DMS153 treated with DMSO at 0.1 percent for 48 hours (cell line): ENCODE measurements at regions not wholly inside any gene's neighbourhood (a gene's known extent, or its start where the extent isn't known, plus 50 kb on each side); places are given as distances from the start of the nearest gene placed in this dataset.

Source experiments
- DNase-seq: peaks from one replicate; lab custom pipeline; 2025; ENCODE audit not compliant: unreplicated experiment; lab: John Stamatoyannopoulos, UW

GRCh38 chr1:223445402-223445801 lies 52.2 kb downstream of the CCDC185 start:
- no peak for DNase-seq

GRCh38 chr1:223453902-223454301 lies 60.7 kb downstream of the CCDC185 start:
- no peak for DNase-seq

- no peak for DNase-seq
These were observed 61.7 kb downstream of the CCDC185 start for GRCh38 chr1:223454959-223455358.

- DNase-seq, result no peak
These were observed 62.3 kb downstream of the CCDC185 start for GRCh38 chr1:223455470-223455869.

- no peak for DNase-seq
These were observed 63.5 kb downstream of the CCDC185 start for GRCh38 chr1:223456747-223457146.

GRCh38 chr1:223460566-223461189 lies 67.5 kb downstream of the CCDC185 start:
- no peak for DNase-seq

GRCh38 chr1:223462047-223462630 lies 68.9 kb downstream of the CCDC185 start:
- DNase-seq, result no peak

- DNase-seq, result no peak
These were observed 69.7 kb downstream of the CCDC185 start for GRCh38 chr1:223462866-223463404.

GRCh38 chr1:223466151-223466550 lies 72.9 kb downstream of the CCDC185 start:
- no peak for DNase-seq

GRCh38 chr1:223471566-223471965 lies 78.4 kb downstream of the CCDC185 start:
- DNase-seq, result no peak

GRCh38 chr1:223472057-223472456 lies 78.8 kb downstream of the CCDC185 start:
- no peak for DNase-seq

- no peak for DNase-seq
These were observed 80.6 kb downstream of the CCDC185 start for GRCh38 chr1:223473601-223474344.

- DNase-seq, result no peak
These were observed 81.6 kb downstream of the CCDC185 start for GRCh38 chr1:223474804-223475203.

- DNase-seq, result no peak
These were observed 84.2 kb downstream of the CCDC185 start for GRCh38 chr1:223477456-223477855.

GRCh38 chr1:223478606-223479005 lies 85.4 kb downstream of the CCDC185 start:
- DNase-seq, result no peak

- DNase-seq, result no peak
These were observed 86.0 kb downstream of the CCDC185 start for GRCh38 chr1:223479261-223479660.

- peak; percentile 45 for DNase-seq
These were observed 86.7 kb downstream of the CCDC185 start for GRCh38 chr1:223479718-223480425.

GRCh38 chr1:223482132-223482531 lies 88.9 kb downstream of the CCDC185 start:
- DNase-seq, result no peak

GRCh38 chr1:223482766-223483165 lies 89.6 kb downstream of the CCDC185 start:
- DNase-seq, result no peak

GRCh38 chr1:223483511-223483910 lies 90.3 kb downstream of the CCDC185 start:
- no peak for DNase-seq

- DNase-seq, result no peak
These were observed 93.2 kb downstream of the CCDC185 start for GRCh38 chr1:223486366-223486765.
